Fibroblast of lung (primary cell): ENCODE measurements at regions not wholly inside any gene's neighbourhood (a gene's known extent, or its start where the extent isn't known, plus 50 kb on each side); places are given as distances from the start of the nearest gene placed in this dataset.

ENCODE experiments used
- EZH2 ChIP-seq: IDR thresholded peaks from 2 replicates; pipeline ENCODE4 v1.5.1; 2012; ENCODE audit warnings: low read length, control low read depth, mild to moderate bottlenecking; ENCODE audit errors: missing control alignments
- TF ChIP-seq, protein P1 (sequence below), 2 donors: IDR thresholded peaks in 1 of 2; conservative IDR thresholded peaks in 1 of 2; 1 replicate in 1 of 2; 2 replicates in 1 of 2; pipeline ENCODE4 v1.5.1; 2011 to 2012; ENCODE audit warnings: low read length in 2 of 2, control low read depth in 1 of 2, inconsistent platforms in 1 of 2, low read depth in 1 of 2, mild to moderate bottlenecking in 1 of 2

DNA sequence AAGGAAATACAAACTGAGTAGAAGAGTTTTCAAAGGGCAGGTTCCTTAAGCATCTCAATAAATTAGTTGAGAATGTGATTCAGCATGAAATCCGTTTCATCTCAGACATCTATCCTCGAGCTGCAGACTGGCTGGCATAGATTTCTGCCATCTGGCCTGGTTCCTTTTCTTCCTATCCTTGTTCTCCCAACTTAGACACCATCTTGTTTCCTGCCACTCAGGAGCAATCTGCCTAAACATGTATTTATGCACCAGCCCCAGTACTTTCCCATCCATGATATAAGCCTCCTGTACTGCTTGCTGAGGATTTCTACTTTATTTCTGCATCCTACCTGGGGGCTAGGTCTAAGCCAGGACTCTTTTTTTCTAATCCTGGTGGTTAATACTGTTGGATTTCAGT, 359.1 kb upstream of the C11orf87 start:
- TF ChIP-seq, protein P1, sequence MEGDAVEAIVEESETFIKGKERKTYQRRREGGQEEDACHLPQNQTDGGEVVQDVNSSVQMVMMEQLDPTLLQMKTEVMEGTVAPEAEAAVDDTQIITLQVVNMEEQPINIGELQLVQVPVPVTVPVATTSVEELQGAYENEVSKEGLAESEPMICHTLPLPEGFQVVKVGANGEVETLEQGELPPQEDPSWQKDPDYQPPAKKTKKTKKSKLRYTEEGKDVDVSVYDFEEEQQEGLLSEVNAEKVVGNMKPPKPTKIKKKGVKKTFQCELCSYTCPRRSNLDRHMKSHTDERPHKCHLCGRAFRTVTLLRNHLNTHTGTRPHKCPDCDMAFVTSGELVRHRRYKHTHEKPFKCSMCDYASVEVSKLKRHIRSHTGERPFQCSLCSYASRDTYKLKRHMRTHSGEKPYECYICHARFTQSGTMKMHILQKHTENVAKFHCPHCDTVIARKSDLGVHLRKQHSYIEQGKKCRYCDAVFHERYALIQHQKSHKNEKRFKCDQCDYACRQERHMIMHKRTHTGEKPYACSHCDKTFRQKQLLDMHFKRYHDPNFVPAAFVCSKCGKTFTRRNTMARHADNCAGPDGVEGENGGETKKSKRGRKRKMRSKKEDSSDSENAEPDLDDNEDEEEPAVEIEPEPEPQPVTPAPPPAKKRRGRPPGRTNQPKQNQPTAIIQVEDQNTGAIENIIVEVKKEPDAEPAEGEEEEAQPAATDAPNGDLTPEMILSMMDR (conservative IDR thresholded peaks at IDR 0.05 in 1 of 2, IDR thresholded peaks at IDR 0.05 in 1 of 2; ENCODE audit: low read depth in 1 of 2, low read length in 2 of 2): no peak
- TF ChIP-seq EZH2: no peak
